CD4-positive, alpha-beta memory T cell (primary cell): ENCODE measurements at regions not wholly inside any gene's neighbourhood (a gene's known extent, or its start where the extent isn't known, plus 50 kb on each side); places are given as distances from the start of the nearest gene placed in this dataset.

Source experiments
- CTCF ChIA-PET: fragments of 350-600 bp; sonication (Branson Sonifier 250); formaldehyde crosslinking; loops from one replicate; lab custom pipeline; 2021; ENCODE audit warnings: inconsistent platforms; ENCODE audit not compliant: partially characterized antibody; lab: Charles Lee
- POLR2A ChIA-PET: fragments of 350-600 bp; sonication (Branson Sonifier 250); formaldehyde crosslinking; loops from one replicate; lab custom pipeline; 2021; ENCODE audit not compliant: partially characterized antibody; lab: Charles Lee
- DNase-seq, 5 donors: peaks; one replicate each; pipeline versions ENCODE4 v3.0.0 to v3.0.0-alpha.2; 2020 to 2022; ENCODE audit warnings: mixed read lengths in 1 of 5
- H3K27ac ChIP-seq: one replicate; pipeline ENCODE4 v1.7.0; 2013; ENCODE audit warnings: low read depth, low read length
- H3K27me3 ChIP-seq: 2 replicates; pipeline ENCODE4 v1.7.0; 2013; ENCODE audit warnings: mild to moderate bottlenecking, low read length, moderate library complexity; ENCODE audit not compliant: insufficient read depth
- H3K36me3 ChIP-seq: 2 replicates; pipeline ENCODE4 v1.7.0; 2013; ENCODE audit warnings: mild to moderate bottlenecking, low read length, moderate library complexity; ENCODE audit not compliant: insufficient read depth
- H3K4me1 ChIP-seq: 2 replicates; pipeline ENCODE4 v1.7.0; 2013; ENCODE audit warnings: mild to moderate bottlenecking, low read length, moderate library complexity; ENCODE audit not compliant: insufficient read depth
- H3K4me3 ChIP-seq, 2 donors: one replicate each; pipeline ENCODE4 v1.7.0; 2013; ENCODE audit warnings: low read length in 2 of 2, mild to moderate bottlenecking in 1 of 2
- H3K9me3 ChIP-seq, 2 donors: one replicate each; pipeline ENCODE4 v1.7.0; 2013; ENCODE audit warnings: low read length in 2 of 2, control low read depth in 1 of 2; ENCODE audit not compliant: control insufficient read depth in 1 of 2
- H3K27ac Mint-ChIP-seq, 7 donors: one replicate each; pipeline ENCODE4 v1.8.0; 2020 to 2021; ENCODE audit warnings: mixed read lengths in 7 of 7, mild to moderate bottlenecking in 6 of 7, inconsistent platforms in 3 of 7, moderate library complexity in 3 of 7
- H3K27me3 Mint-ChIP-seq, 2 donors: one replicate each; pipeline ENCODE4 v1.8.0; 2020 to 2021; ENCODE audit warnings: mixed read lengths in 2 of 2
- H3K36me3 Mint-ChIP-seq, 2 donors: one replicate each; pipeline ENCODE4 v1.8.0; 2020 to 2021; ENCODE audit warnings: mixed read lengths in 2 of 2, inconsistent platforms in 1 of 2, mild to moderate bottlenecking in 1 of 2
- H3K4me1 Mint-ChIP-seq, 4 donors: one replicate each; pipeline ENCODE4 v1.8.0; 2020 to 2021; ENCODE audit warnings: mixed read lengths in 4 of 4, mild to moderate bottlenecking in 1 of 4
- H3K4me3 Mint-ChIP-seq, 8 donors: one replicate each; pipeline ENCODE4 v1.8.0; 2020 to 2021; ENCODE audit warnings: mixed read lengths in 8 of 8, mild to moderate bottlenecking in 7 of 8, moderate library complexity in 6 of 8, inconsistent platforms in 3 of 8
- H3K9me3 Mint-ChIP-seq, 8 donors: one replicate each; pipeline ENCODE4 v1.8.0; 2020 to 2021; ENCODE audit warnings: mixed read lengths in 8 of 8, mild to moderate bottlenecking in 5 of 8, inconsistent platforms in 3 of 8, moderate library complexity in 1 of 8
- intact Hi-C: fragments of 100-400 bp; cut with micrococcal nuclease; formaldehyde crosslinking; loops from one replicate; pipeline ENCODE4 v1.15.1; 2023

GRCh38 chr1:229024528-229025130, 246.3 kb upstream of the RAB4A start:
- Histone ChIP-seq H3K27me3 (no peaks in the 10 kb centered on the region), H3K27ac (no peak overlapping the region), H3K36me3 (no peaks in the 10 kb centered on the region), H3K4me3 (no peak overlapping the region), H3K9me3 (no peaks in the 10 kb centered on the region), H3K4me1 (peaks cover 23% of the 10 kb centered on the region)
- Mint-ChIP-seq H3K36me3 (no peaks in the 10 kb centered on the region), H3K9me3 (no peaks in the 10 kb centered on the region), H3K4me1 (peaks cover 11 to 33% (median 14%) of the 10 kb centered on the region in 4 donors), H3K27ac (no peak overlapping the region), H3K27me3 (no peaks in the 10 kb centered on the region), H3K4me3 (no peak overlapping the region)
- intact Hi-C loops = no loop called here
- ChIA-PET POLR2A (interaction anchor here (2.1 kb wide), 1 partner anchor 11 kb away, joined by 8 read pairs; no protein-coding TSS in a partner anchor), CTCF (interaction anchor here (1.6 kb wide), 1 partner anchor 10 kb away, joined by 4 read pairs; no protein-coding TSS in a partner anchor)
- no peak for DNase-seq

- no peak overlapping the region for H3K4me3 Mint-ChIP-seq
- intact Hi-C loops = no loop called here
- Histone ChIP-seq H3K27ac (no peak overlapping the region), H3K4me3 (no peak overlapping the region), H3K4me1 (peaks cover 23% of the 10 kb centered on the region), H3K36me3 (no peaks in the 10 kb centered on the region), H3K27me3 (no peaks in the 10 kb centered on the region), H3K9me3 (no peaks in the 10 kb centered on the region)
- ChIA-PET POLR2A (interaction anchor here (2.1 kb wide), 1 partner anchor 10 kb away, joined by 8 read pairs; no protein-coding TSS in a partner anchor), CTCF (interaction anchor here (1.6 kb wide), 1 partner anchor 9 kb away, joined by 4 read pairs; no protein-coding TSS in a partner anchor)
- no peaks in the 10 kb centered on the region for H3K36me3 Mint-ChIP-seq
- H3K9me3 Mint-ChIP-seq = no peaks in the 10 kb centered on the region
- no peak for DNase-seq
- H3K4me1 Mint-ChIP-seq = peaks cover 10 to 35% (median 14%) of the 10 kb centered on the region in 4 donors
- peak overlapping the region in 1 of 7 donors; percentile 31 for H3K27ac Mint-ChIP-seq
- H3K27me3 Mint-ChIP-seq = no peaks in the 10 kb centered on the region
Observed at GRCh38 chr1:229025576-229025975, 245.3 kb upstream of the RAB4A start.

GRCh38 chr1:229027158-229027557, 243.8 kb upstream of the RAB4A start:
- Histone ChIP-seq H3K9me3 (no peaks in the 10 kb centered on the region), H3K4me3 (no peak overlapping the region)

GRCh38 chr1:229027622-229028182, 243.2 kb upstream of the RAB4A start:
- CTCF ChIA-PET = interaction anchor here (0.5 to 1.3 kb wide), 3 partner anchors 10 to 292 kb away, joined by 3 to 4 read pairs (median 3); no protein-coding TSS in a partner anchor
- Histone ChIP-seq H3K4me1 (peaks cover 36% of the 10 kb centered on the region), H3K27me3 (no peaks in the 10 kb centered on the region), H3K36me3 (no peaks in the 10 kb centered on the region), H3K4me3 (peak overlapping the region; percentile 26 to 55), H3K9me3 (no peaks in the 10 kb centered on the region), H3K27ac (peak overlapping the region; percentile 24)
- POLR2A ChIA-PET = interaction anchor here (1.3 to 1.7 kb wide), 3 partner anchors 8 to 102 kb away, joined by 4 to 7 read pairs (median 4); no protein-coding TSS in a partner anchor
- H3K4me3 Mint-ChIP-seq = peak overlapping the region; percentile 73 to 93 (median 84)
- intact Hi-C loops = no loop called here
- DNase-seq = peak in 3 of 5 donors; percentile 15 to 30 (median 24)
- H3K27me3 Mint-ChIP-seq = no peaks in the 10 kb centered on the region
- H3K4me1 Mint-ChIP-seq = peaks cover 15 to 50% (median 24%) of the 10 kb centered on the region in 4 donors
- H3K9me3 Mint-ChIP-seq = no peaks in the 10 kb centered on the region
- no peaks in the 10 kb centered on the region for H3K36me3 Mint-ChIP-seq
- H3K27ac Mint-ChIP-seq = peak overlapping the region; percentile 74 to 92 (median 86)

More at GRCh38 chr1:229027158-229027557, 243.8 kb upstream of the RAB4A start:
- no peak for DNase-seq
- H3K27ac Mint-ChIP-seq = peak overlapping the region; percentile 74 to 92 (median 86)
- H3K36me3 Mint-ChIP-seq = no peaks in the 10 kb centered on the region
- peaks cover 10 to 45% (median 19%) of the 10 kb centered on the region in 4 donors for H3K4me1 Mint-ChIP-seq
- ChIA-PET POLR2A (interaction anchor here (1.3 to 1.7 kb wide), 3 partner anchors 9 to 102 kb away, joined by 4 to 7 read pairs (median 4); no protein-coding TSS in a partner anchor), CTCF (interaction anchor here (1.3 kb wide), 1 partner anchor 9 kb away, joined by 4 read pairs; no protein-coding TSS in a partner anchor)
- no peaks in the 10 kb centered on the region for H3K27me3 ChIP-seq
- H3K36me3 ChIP-seq = no peaks in the 10 kb centered on the region
- no peaks in the 10 kb centered on the region for H3K9me3 Mint-ChIP-seq
- intact Hi-C loops = no loop called here
- peaks cover 30% of the 10 kb centered on the region for H3K4me1 ChIP-seq
- H3K27me3 Mint-ChIP-seq = no peaks in the 10 kb centered on the region
- H3K27ac ChIP-seq = peak overlapping the region; percentile 24
- H3K4me3 Mint-ChIP-seq = peak overlapping the region; percentile 73 to 93 (median 84)

- DNase-seq = no peak
- Histone ChIP-seq H3K27ac (no peak overlapping the region), H3K27me3 (no peaks in the 10 kb centered on the region), H3K36me3 (no peaks in the 10 kb centered on the region), H3K9me3 (no peaks in the 10 kb centered on the region), H3K4me3 (no peak overlapping the region), H3K4me1 (peaks cover 44% of the 10 kb centered on the region)
- ChIA-PET POLR2A (interaction anchor here (1.7 kb wide), 1 partner anchor 29 kb away, joined by 7 read pairs; no protein-coding TSS in a partner anchor), CTCF (no interaction called here)
- H3K4me1 Mint-ChIP-seq = peaks cover 22 to 59% (median 32%) of the 10 kb centered on the region in 4 donors
- H3K36me3 Mint-ChIP-seq = no peaks in the 10 kb centered on the region
- H3K4me3 Mint-ChIP-seq = peak overlapping the region in 2 of 8 donors; percentile 16 to 25
- intact Hi-C loops = no loop called here
- H3K9me3 Mint-ChIP-seq = no peaks in the 10 kb centered on the region
- peak overlapping the region in 3 of 7 donors; percentile 23 to 75 (median 43) for H3K27ac Mint-ChIP-seq
- no peaks in the 10 kb centered on the region for H3K27me3 Mint-ChIP-seq
Observed at GRCh38 chr1:229028544-229028943, 242.4 kb upstream of the RAB4A start.

- intact Hi-C loops = no loop called here
- no peaks in the 10 kb centered on the region for H3K27me3 ChIP-seq
- no peak for DNase-seq
- no peaks in the 10 kb centered on the region for H3K27me3 Mint-ChIP-seq
- H3K4me3 ChIP-seq = no peak overlapping the region
- H3K36me3 Mint-ChIP-seq = no peaks in the 10 kb centered on the region
- H3K27ac Mint-ChIP-seq = peak overlapping the region in 2 of 7 donors; percentile 29 to 43
- peaks cover 51% of the 10 kb centered on the region for H3K4me1 ChIP-seq
- no peaks in the 10 kb centered on the region for H3K36me3 ChIP-seq
- CTCF ChIA-PET = no interaction called here
- POLR2A ChIA-PET = no interaction called here
- no peak overlapping the region for H3K27ac ChIP-seq
- H3K4me1 Mint-ChIP-seq = peaks cover 28 to 65% (median 39%) of the 10 kb centered on the region in 4 donors
- H3K9me3 ChIP-seq = no peaks in the 10 kb centered on the region
- peak overlapping the region in 2 of 8 donors; percentile 35 to 46 for H3K4me3 Mint-ChIP-seq
- H3K9me3 Mint-ChIP-seq = no peaks in the 10 kb centered on the region
Observed at GRCh38 chr1:229028987-229029878, 241.7 kb upstream of the RAB4A start.
